DMS79 treated with DMSO at 0.1 percent for 48 hours (cell line): ENCODE measurements at regions not wholly inside any gene's neighbourhood (a gene's known extent, or its start where the extent isn't known, plus 50 kb on each side); places are given as distances from the start of the nearest gene placed in this dataset.

Experiments
- DNase-seq: peaks from one replicate; lab custom pipeline; 2025; lab: John Stamatoyannopoulos, UW

- no peak for DNase-seq
Observed at GRCh38 chr14:104291123-104292000, 153.0 kb downstream of the KIF26A start.

- no peak for DNase-seq
Observed at GRCh38 chr14:104292084-104292970, 153.9 kb downstream of the KIF26A start.

- DNase-seq, result no peak
Observed at GRCh38 chr14:104293231-104293841, 154.9 kb downstream of the KIF26A start.

- DNase-seq, result peak; percentile 43
Observed at GRCh38 chr14:104293851-104294627, 155.7 kb downstream of the KIF26A start.

- no peak for DNase-seq
Observed at GRCh38 chr14:104294628-104294982, 156.2 kb downstream of the KIF26A start.

- no peak for DNase-seq
Observed at GRCh38 chr14:104294983-104295680, 156.7 kb downstream of the KIF26A start.

GRCh38 chr14:104295681-104296387 is 157.4 kb downstream of the KIF26A start:
- no peak for DNase-seq

- DNase-seq, result no peak
Observed at GRCh38 chr14:104296388-104297312, 158.3 kb downstream of the KIF26A start.

GRCh38 chr14:104297313-104297704 is 158.9 kb downstream of the KIF26A start:
- no peak for DNase-seq

- DNase-seq, result no peak
Observed at GRCh38 chr14:104297721-104298401, 159.5 kb downstream of the KIF26A start.

- no peak for DNase-seq
Observed at GRCh38 chr14:104298458-104298857, 160.1 kb downstream of the KIF26A start.

GRCh38 chr14:104299993-104300761 is 161.8 kb downstream of the KIF26A start:
- peak; percentile 18 for DNase-seq

GRCh38 chr14:104301731-104302460 is 163.5 kb downstream of the KIF26A start:
- no peak for DNase-seq

GRCh38 chr14:104302794-104303405 is 164.5 kb downstream of the KIF26A start:
- no peak for DNase-seq

- no peak for DNase-seq
Observed at GRCh38 chr14:104303705-104304425, 165.5 kb downstream of the KIF26A start.
